ENCODE measurements at regions not wholly inside any gene's neighbourhood (a gene's known extent, or its start where the extent isn't known, plus 50 kb on each side); places are given as distances from the start of the nearest gene placed in this dataset.

DNA sequence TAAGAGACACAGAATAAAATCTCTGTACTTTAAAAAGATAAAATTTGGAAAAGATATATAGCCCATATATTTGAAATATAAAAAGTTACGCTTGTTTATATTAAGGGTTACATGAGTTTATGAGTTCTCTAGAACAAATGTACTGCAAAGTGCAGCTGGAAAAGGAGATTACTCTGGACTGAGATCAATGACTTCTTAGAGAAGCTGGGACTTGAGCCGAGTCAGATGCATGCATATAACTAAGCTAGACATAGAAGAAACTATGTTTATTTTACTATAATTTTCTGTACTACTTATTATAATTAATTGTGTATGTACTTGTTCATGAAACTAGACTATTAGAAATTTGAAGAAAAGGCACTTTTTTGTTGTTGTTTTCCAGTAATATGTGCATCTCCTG, 170.3 kb upstream of the NXPH2 start:
- Mint-ChIP-seq H3K27ac (no peak overlapping the region), H3K4me3 (no peak overlapping the region), H3K36me3 (no peaks in the 10 kb centered on the region), H3K4me1 (no peaks in the 10 kb centered on the region), H3K9me3 (peaks cover 11% of the 10 kb centered on the region)
- no peak for DNase-seq (ENCODE audit: low spot score in 2 of 2)
- ATAC-seq: no peak

- ATAC-seq: no peak
- Mint-ChIP-seq H3K4me1 (no peaks in the 10 kb centered on the region), H3K27ac (no peak overlapping the region), H3K9me3 (peaks cover 9% of the 10 kb centered on the region), H3K36me3 (no peaks in the 10 kb centered on the region), H3K4me3 (no peak overlapping the region)
- DNase-seq (ENCODE audit: low spot score in 2 of 2): no peak
Measured at GRCh38 chr2:138949517-138949916, 169.3 kb upstream of the NXPH2 start.

DNA sequence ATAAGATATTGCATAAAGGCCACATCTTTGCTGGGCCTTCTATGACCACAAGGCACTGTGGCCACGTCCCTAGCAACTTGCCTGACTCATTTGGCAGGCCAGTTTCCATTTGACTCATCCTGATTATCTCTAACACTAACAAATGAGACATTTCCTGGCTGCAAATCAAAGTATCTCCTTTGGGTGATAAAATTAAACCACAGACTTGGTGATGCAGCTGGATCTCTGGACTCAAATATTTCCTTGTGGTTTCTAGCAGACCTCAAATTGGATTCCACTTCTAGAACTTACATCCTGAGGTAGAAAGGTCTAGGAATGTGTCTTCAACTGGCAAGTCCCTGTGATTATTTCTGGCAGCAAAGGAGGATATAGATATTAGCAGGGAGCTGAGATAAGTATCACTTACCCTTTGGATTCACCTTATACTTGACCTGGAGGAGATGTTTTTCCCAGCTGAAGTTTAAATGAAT, 167.9 kb upstream of the NXPH2 start:
- ATAC-seq: no peak
- Mint-ChIP-seq H3K36me3 (no peaks in the 10 kb centered on the region), H3K27ac (no peak overlapping the region), H3K4me1 (no peaks in the 10 kb centered on the region), H3K9me3 (peaks cover 11% of the 10 kb centered on the region), H3K4me3 (no peak overlapping the region)
- no peak for DNase-seq (ENCODE audit: low spot score in 2 of 2)

GRCh38 chr2:138943470-138943869, 163.3 kb upstream of the NXPH2 start:
- H3K4me3 Mint-ChIP-seq: no peak overlapping the region
- no peaks in the 10 kb centered on the region for H3K36me3 Mint-ChIP-seq
- no peak for DNase-seq (ENCODE audit: low spot score in 2 of 2)
- H3K4me1 Mint-ChIP-seq: no peaks in the 10 kb centered on the region
- no peak overlapping the region for H3K27ac Mint-ChIP-seq
- peaks cover 12% of the 10 kb centered on the region for H3K9me3 Mint-ChIP-seq
- no peak for ATAC-seq

DNA sequence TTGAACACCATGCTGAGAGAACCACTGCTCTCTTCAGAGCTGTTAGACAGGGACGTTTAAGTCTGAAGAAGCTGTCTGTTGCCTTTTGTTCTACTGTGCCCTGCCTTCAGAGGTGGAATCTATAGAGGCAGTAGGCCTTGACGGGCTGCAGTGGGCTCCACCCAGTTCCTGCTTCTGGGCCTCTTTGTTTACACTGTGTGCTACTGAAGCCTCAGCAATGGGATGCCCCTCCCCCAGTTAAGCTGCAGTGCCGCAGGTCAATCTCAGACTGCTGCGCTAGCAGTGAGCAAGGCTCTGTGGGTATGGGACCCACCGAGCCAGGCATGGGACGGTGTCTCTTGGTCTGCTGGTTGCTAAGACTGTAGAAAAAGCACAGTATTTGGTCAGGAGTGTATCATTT, 162.3 kb upstream of the NXPH2 start:
- Mint-ChIP-seq H3K4me1 (no peaks in the 10 kb centered on the region), H3K36me3 (no peaks in the 10 kb centered on the region), H3K9me3 (peaks cover 12% of the 10 kb centered on the region), H3K4me3 (no peak overlapping the region), H3K27ac (no peak overlapping the region)
- ATAC-seq (no peak), DNase-seq (ENCODE audit: low spot score in 2 of 2) (no peak)

DNA sequence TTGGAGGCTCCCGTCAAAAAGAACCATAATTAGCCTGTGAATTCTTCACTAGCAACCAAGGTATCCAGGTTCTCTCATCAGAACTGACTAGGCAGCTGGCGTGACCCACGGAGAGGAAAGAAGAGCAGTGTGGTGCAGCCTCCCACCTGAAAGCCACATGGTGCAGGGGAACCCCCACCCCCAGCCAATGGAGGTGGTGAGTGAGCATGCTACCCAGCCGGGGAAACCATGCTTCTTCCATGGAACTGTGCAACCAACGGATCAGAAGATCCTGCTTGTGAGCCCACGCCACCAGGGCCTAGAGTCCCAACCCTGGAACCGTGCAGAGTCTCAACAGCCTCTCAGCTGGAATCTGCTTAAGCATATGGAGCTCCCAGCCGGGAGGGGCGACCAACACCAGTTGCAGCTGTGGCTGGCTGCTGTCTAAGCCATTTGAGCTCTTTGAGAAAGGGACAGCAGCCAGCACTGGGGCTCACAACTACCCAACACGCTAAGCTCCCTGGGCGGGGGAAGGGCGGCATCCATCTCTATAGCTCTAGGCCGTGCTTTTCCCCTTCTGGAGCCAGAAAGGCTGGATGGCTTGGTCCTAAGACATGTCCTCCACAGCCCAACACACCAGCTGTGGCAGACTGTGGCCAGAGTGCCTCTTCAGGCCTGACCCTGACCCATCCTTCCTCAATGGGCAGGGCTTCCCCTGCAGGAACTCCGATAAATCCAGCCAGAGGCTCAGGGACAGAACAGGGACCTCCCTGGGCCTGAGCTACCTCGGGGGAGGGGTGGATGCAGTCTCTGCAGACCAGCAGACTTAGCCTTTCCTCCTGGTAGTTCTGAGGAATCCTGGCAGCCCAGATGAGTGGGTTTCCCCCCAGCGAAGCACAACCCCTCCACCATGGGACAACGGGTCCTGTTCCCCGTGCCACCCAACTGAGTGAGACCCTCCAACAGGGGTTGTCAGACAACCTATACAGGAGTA, 151.4 kb upstream of the NXPH2 start:
- Mint-ChIP-seq H3K9me3 (peaks cover 8% of the 10 kb centered on the region), H3K4me3 (no peak overlapping the region), H3K4me1 (no peaks in the 10 kb centered on the region), H3K36me3 (no peaks in the 10 kb centered on the region), H3K27ac (no peak overlapping the region)
- DNase-seq (ENCODE audit: low spot score in 2 of 2): no peak
- ATAC-seq: no peak

GRCh38 chr2:138930571-138930970, 150.4 kb upstream of the NXPH2 start:
- Mint-ChIP-seq H3K4me1 (no peaks in the 10 kb centered on the region), H3K4me3 (no peak overlapping the region), H3K36me3 (no peaks in the 10 kb centered on the region), H3K9me3 (peaks cover 8% of the 10 kb centered on the region), H3K27ac (no peak overlapping the region)
- DNase-seq (ENCODE audit: low spot score in 2 of 2) (no peak), ATAC-seq (no peak)

DNA sequence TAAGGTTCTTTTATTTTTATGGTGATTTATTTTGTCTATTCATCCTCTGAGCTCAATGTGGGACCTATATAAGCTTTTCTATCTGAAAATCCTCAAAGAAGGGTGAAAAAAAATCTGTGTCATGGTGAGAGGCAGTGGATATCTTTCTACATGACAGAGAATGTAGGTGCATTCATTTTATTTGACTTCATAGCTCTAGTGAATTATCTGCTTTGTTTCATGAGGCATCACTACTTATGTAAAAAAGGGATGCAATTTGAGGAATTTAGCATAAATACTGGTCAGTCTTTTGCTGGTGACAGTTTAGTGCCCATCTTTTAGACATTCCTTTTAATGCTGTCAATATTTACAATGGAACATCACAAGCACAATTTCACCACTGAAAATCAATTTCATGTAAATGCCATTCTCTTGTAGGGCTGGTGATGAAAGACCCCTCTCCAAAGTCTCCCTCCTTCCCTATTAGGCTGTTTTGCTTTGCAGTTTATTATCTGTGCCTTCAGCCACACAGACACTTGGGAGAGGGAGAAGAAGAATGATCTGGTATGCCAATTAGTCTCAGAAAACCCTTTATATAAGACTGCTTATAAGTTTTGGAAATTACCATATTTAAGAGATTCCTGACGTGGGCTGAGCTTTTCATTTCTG, 148.3 kb upstream of the NXPH2 start:
- H3K4me1 Mint-ChIP-seq: no peaks in the 10 kb centered on the region
- no peak overlapping the region for H3K27ac Mint-ChIP-seq
- DNase-seq (ENCODE audit: low spot score in 2 of 2) (no peak), ATAC-seq (no peak)
- peaks cover 8% of the 10 kb centered on the region for H3K9me3 Mint-ChIP-seq
- H3K36me3 Mint-ChIP-seq: no peaks in the 10 kb centered on the region
- H3K4me3 Mint-ChIP-seq: no peak overlapping the region

- Mint-ChIP-seq H3K36me3 (no peaks in the 10 kb centered on the region), H3K4me3 (no peak overlapping the region), H3K27ac (no peak overlapping the region), H3K9me3 (peaks cover 3% of the 10 kb centered on the region), H3K4me1 (no peaks in the 10 kb centered on the region)
- ATAC-seq (no peak), DNase-seq (ENCODE audit: low spot score in 2 of 2) (no peak)
Measured at GRCh38 chr2:138922973-138923563, 142.9 kb upstream of the NXPH2 start.

GRCh38 chr2:138919120-138919747, 139.0 kb upstream of the NXPH2 start:
- Mint-ChIP-seq H3K27ac (no peak overlapping the region), H3K4me3 (no peak overlapping the region), H3K4me1 (no peaks in the 10 kb centered on the region), H3K36me3 (no peaks in the 10 kb centered on the region), H3K9me3 (peaks cover 10% of the 10 kb centered on the region)
- DNase-seq (ENCODE audit: low spot score in 2 of 2) (no peak), ATAC-seq (no peak)

DNA sequence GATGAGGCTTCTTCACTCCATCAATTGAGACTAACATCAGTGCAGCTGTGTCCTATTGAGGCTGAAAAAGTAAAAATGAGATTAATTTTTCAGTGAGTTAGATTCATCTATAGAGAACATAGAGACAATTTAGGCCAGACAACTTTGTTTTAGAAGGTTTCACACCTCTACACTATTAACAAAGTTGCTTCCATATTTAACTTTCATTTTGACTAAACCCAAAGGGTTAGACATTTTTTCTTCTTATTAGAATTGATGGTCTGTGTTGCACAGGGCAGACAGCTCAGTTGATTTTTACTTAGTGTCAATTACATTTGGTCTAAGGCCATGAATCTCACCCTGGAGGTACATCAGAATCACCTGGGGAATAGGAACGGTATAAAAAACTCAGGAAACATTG, 130.2 kb upstream of the NXPH2 start:
- Mint-ChIP-seq H3K27ac (no peak overlapping the region), H3K4me3 (no peak overlapping the region), H3K36me3 (no peaks in the 10 kb centered on the region), H3K4me1 (no peaks in the 10 kb centered on the region), H3K9me3 (peaks cover 13% of the 10 kb centered on the region)
- ATAC-seq (no peak), DNase-seq (ENCODE audit: low spot score in 2 of 2) (no peak)

GRCh38 chr2:138906549-138906948, 126.4 kb upstream of the NXPH2 start:
- peaks cover 12% of the 10 kb centered on the region for H3K9me3 Mint-ChIP-seq
- no peaks in the 10 kb centered on the region for H3K4me1 Mint-ChIP-seq
- no peak overlapping the region for H3K4me3 Mint-ChIP-seq
- no peaks in the 10 kb centered on the region for H3K36me3 Mint-ChIP-seq
- H3K27ac Mint-ChIP-seq: no peak overlapping the region
- ATAC-seq (no peak), DNase-seq (ENCODE audit: low spot score in 2 of 2) (no peak)

DNA sequence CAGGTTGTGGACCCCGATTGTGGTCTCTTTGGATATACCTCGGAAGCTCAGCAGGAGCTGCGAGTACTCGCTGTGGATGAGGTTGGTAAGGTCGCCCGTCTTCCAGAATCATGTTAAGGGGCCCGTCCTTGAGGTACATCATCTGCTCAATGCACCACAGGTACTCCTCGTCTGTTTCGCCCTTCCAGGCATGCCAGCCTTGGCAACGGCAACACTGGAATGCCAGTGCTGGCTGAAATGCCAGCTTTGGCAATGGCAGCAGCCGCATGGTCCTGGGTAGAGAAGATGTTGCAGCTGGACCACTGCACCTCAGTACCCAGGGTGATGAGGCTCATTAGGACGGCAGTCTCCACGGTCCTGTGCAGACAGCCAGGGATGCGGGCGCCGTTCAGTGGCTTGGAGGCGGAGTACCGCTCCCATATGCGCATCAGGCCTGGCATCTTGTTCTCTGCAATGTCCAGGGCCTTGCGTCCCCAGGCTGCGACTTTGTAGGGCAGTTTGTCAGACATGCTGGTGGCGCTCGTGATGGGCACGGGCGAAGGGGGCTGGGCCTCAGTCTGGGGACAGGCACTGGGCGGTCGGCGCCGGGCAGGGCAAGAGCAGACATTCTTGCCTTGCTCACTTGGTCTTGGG, 122.2 kb upstream of the NXPH2 start:
- DNase-seq (ENCODE audit: low spot score in 2 of 2) (no peak), ATAC-seq (no peak)
- Mint-ChIP-seq H3K9me3 (peaks cover 7% of the 10 kb centered on the region), H3K36me3 (no peaks in the 10 kb centered on the region), H3K4me3 (no peak overlapping the region), H3K27ac (no peak overlapping the region), H3K4me1 (no peaks in the 10 kb centered on the region)

DNA sequence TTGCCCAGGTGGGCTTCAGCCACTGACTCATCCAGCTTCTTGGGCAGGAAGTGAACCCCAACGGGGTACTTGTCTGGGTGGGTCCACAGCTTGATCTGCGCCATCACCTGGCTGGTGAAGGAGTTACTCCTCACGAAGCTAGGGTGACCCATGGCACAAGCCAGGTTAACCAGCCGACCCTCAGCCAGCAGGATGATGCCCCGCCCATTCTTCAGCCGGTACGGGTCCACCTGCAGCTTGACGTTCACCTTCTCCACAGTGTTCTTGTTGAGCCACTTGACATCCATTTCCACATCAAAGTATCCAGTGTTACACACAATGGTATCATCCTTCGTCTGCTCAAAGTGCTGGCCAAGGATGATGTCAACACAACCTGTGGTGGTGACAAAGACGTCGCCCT, 121.3 kb upstream of the NXPH2 start:
- DNase-seq (ENCODE audit: low spot score in 2 of 2) (no peak), ATAC-seq (no peak)
- no peaks in the 10 kb centered on the region for H3K4me1 Mint-ChIP-seq
- H3K36me3 Mint-ChIP-seq: no peaks in the 10 kb centered on the region
- no peak overlapping the region for H3K4me3 Mint-ChIP-seq
- H3K9me3 Mint-ChIP-seq: peaks cover 7% of the 10 kb centered on the region
- no peak overlapping the region for H3K27ac Mint-ChIP-seq

DNA sequence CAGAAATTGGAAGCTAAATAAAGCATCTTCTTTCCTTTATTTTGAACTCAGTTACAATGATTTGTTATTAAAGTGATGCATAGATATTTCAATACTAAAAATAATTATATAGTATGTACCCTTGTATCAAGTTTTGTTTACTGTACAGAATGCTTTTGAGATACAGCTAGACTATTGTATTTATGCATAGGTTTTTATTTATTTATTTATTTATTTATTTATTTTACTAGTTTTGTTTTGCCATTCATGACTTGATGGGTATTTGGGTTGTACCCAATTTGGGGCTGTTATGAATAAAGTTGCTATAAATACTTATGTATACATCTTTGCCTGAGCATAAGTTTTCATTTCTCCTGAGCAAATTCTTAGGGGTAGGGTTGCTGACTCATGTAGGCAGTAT, 118.7 kb upstream of the NXPH2 start:
- no peak overlapping the region for H3K27ac Mint-ChIP-seq
- no peak overlapping the region for H3K4me3 Mint-ChIP-seq
- H3K4me1 Mint-ChIP-seq: no peaks in the 10 kb centered on the region
- peaks cover 8% of the 10 kb centered on the region for H3K9me3 Mint-ChIP-seq
- no peaks in the 10 kb centered on the region for H3K36me3 Mint-ChIP-seq
- ATAC-seq (no peak), DNase-seq (ENCODE audit: low spot score in 2 of 2) (no peak)
